AG08395 (cell line): ENCODE measurements at regions not wholly inside any gene's neighbourhood (a gene's known extent, or its start where the extent isn't known, plus 50 kb on each side); places are given as distances from the start of the nearest gene placed in this dataset.
"Not testable (repeated sequence)": the region's sequence is repeated elsewhere in the genome, so short reads cannot be mapped to it uniquely, and the experiment has no call there.

Experiments
- DNase-seq: peaks from one replicate; pipeline ENCODE4 v3.0.0; 2012; ENCODE audit warnings: mixed read lengths, low spot score

DNA sequence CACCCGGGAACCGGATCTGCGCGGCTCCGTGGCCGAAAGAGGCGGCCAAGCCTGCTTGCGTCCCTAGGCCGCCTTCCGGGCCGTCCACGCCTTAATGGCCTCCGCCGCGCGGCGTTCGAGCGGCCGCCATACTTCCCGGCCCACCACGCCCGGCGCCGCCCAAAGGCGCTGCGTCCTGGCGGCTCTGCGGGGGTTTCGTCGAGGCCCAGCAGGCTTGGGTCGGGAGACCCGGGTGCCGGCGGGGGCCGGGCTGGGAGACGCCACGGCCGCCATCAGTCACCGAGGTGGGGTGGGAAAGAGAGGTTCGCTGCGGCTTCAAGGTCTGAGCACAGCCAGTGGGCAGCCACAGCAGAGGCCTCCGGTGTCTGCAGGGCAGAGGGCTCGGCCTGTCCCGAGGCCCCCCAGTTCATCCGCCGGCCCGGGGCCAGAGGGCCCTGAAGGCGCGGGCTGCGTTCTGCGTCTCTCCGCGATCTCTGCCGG is 545.8 kb upstream of the CDH10 start:
- no peak for DNase-seq

DNA sequence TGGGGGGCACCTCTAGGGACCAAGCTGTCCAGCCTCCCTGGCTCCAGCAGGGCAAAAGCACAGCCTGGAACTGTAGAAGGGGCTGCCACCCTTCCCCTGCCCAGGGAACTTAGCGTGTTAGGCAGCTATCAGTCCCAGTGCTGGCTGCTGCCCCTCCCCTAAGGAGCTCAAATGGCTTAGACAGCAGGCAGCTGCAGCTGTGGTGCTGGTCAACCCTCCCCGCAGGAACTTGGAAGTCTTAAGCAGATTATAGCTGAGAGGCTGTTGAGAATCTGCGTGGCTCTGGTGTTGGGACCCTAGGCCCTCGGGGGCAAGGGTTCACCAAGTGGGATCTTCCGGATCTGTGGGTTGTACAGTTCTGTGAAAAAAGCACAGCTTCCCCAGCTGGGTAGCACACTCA is 536.5 kb upstream of the CDH10 start:
- DNase-seq, result no peak

- not testable (repeated sequence) for DNase-seq
These were observed 517.8 kb upstream of the CDH10 start for GRCh38 chr5:25162616-25163015.

DNA sequence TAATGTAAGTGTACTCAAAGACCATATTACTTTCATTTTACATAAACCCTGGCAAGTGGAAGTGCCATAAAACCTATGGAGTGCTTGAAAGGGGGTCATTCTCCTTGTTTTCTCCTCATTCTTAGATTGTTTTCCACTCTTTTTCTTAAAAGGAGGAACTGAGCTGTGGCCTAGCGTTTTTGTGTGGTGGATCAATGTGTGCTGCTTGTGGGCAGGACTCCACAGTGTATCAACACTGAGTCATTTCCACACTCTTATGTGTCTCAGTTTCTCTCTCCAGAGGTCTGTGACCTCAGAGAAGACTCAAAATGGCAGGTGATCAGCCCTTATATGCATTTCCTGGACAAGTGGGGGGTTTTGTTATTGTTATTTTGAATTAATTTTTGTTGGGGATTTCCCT is 516.1 kb upstream of the CDH10 start:
- DNase-seq, result no peak

- DNase-seq, result no peak
These were observed 506.0 kb upstream of the CDH10 start for GRCh38 chr5:25150819-25151218.

- DNase-seq, result no peak
These were observed 483.8 kb upstream of the CDH10 start for GRCh38 chr5:25128606-25129005.

- peak; percentile 1 for DNase-seq
These were observed 474.9 kb upstream of the CDH10 start for GRCh38 chr5:25119650-25120049.

GRCh38 chr5:25107853-25108252 is 463.1 kb upstream of the CDH10 start:
- no peak for DNase-seq

DNA sequence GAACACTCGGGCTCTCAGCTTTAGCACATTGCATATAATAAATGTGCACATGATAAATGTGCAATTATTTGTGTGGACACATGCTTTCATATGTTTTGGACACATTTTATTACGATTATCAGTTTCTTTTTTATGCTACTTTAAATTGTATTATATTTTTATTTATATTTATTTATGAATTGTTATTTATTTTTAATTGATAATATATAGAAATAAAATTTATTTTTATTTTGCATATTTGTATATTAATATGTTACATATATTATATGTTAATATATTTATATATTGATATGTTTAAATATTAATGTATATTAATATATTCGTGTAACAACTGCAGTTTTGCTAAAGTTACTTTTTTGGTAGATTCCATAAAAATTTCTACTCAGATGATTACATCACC is 454.8 kb upstream of the CDH10 start:
- no peak for DNase-seq

DNA sequence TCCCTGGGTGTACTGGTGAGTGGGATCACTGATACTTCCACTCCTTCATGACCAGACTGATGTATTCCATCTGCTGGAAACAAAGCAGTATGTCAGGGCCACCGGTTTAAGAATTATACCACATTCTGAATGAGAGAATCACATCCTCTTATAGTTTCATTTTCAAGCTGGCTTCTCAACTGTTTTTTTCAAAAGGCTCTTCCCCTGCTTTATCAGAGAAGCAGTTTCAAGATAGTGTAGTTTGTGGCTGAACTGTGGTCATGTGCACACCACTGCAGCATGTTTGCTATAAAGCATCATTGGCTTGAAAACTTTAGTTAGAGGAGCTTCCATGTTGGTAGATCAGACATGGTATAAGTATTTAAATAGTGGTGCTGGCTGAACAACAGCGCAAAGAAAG is 450.5 kb upstream of the CDH10 start:
- DNase-seq, result no peak

GRCh38 chr5:25094219-25094618 is 449.4 kb upstream of the CDH10 start:
- DNase-seq, result no peak

DNA sequence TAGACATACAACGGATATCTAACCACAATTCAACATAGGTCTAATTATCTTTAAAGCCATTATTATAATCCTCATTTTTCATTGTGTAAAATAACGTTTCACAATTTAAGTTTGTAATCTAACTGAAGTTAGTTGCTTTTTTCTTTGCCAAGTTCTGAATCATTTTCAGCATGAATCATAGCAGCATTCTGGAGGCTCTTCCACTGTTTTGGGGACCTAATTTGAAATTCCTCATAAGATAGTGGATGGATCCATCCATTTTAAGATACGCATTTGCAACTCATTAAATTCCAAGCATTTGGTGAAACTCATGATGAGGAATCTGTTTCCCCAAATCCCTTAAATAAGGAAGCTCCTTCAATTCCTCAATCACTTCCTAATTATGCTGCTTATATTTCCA is 447.1 kb upstream of the CDH10 start:
- no peak for DNase-seq

- no peak for DNase-seq
These were observed 446.1 kb upstream of the CDH10 start for GRCh38 chr5:25090854-25091253.

- DNase-seq, result no peak
These were observed 445.5 kb upstream of the CDH10 start for GRCh38 chr5:25090275-25090674.

GRCh38 chr5:25088689-25089088 is 443.9 kb upstream of the CDH10 start:
- not testable (repeated sequence) for DNase-seq

DNA sequence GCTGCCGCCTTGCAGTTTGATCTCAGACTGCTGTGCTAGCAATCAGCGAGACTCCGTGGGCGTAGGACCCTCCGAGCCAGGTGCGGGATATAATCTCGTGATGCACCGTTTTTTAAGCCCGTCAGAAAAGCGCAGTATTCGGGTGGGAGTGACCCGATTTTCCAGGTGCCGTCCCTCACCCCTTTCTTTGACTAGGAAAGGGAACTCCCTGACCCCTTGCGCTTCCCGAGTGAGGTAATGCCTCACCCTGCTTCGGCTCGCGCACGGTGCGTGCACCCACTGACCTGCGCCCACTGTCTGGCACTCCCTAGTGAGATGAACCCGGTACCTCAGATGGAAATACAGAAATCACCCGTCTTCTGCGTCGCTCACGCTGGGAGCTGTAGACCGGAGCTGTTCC is 438.5 kb upstream of the CDH10 start:
- not testable (repeated sequence) for DNase-seq

GRCh38 chr5:25066239-25066638 is 421.5 kb upstream of the CDH10 start:
- no peak for DNase-seq

- no peak for DNase-seq
These were observed 419.5 kb upstream of the CDH10 start for GRCh38 chr5:25064306-25064705.

GRCh38 chr5:25060575-25060974 is 415.8 kb upstream of the CDH10 start:
- DNase-seq, result no peak

DNA sequence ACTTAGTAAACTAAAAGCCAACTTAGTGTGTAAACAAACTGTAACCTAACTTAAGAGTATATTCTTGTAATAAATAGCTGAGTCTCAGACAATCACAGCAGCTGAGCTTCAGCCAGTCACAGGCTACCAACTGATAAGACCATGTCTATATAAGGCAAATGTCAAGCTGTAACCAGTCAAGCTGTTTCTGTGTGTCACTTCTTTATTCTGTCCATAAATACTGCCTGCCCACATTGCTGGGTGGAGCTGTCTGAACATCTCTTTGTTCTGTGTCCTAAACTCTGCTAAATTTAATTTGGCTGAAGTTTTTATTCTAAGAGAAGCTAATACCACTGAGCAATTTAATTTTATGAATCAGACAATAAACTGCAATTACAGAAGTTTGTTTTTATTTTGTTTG is 412.1 kb upstream of the CDH10 start:
- no peak for DNase-seq

GRCh38 chr5:25033658-25034057 is 388.9 kb upstream of the CDH10 start:
- no peak for DNase-seq

GRCh38 chr5:25029004-25029403 is 384.2 kb upstream of the CDH10 start:
- no peak for DNase-seq

DNA sequence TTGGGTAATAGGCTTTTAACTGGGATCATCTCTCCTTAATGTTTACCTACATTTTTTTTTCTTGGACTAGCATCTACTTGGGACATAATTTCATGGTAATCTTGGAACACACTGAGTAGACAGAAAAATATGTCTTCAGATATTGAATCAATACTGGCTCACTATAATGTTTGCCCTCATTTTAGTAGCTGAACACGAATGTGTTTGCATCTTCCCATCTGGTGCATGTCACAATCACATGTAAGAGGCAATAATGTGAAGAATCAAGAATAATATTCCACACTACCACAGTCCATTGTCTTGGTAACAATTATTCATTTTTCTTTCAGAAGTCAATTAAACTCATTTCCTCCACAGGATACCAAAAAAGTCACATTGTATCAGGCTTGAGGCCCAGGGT is 382.7 kb upstream of the CDH10 start:
- no peak for DNase-seq

GRCh38 chr5:25027061-25027460 is 382.3 kb upstream of the CDH10 start:
- no peak for DNase-seq

GRCh38 chr5:25025831-25026230 is 381.1 kb upstream of the CDH10 start:
- DNase-seq, result no peak
